Lower leg skin (tissue), 4 donors: ENCODE measurements at regions not wholly inside any gene's neighbourhood (a gene's known extent, or its start where the extent isn't known, plus 50 kb on each side); places are given as distances from the start of the nearest gene placed in this dataset.

ENCODE experiments used
- DNase-seq, 2 donors: peaks; one replicate each; pipeline ENCODE4 v3.0.0-alpha.2; 2019; ENCODE audit warnings: low spot score in 2 of 2
- H3K4me3 ChIP-seq: fragments of 200-600 bp; sonication (generic); 2 replicates; pipeline ENCODE4 v1.5.1; 2017; ENCODE audit warnings: mild to moderate bottlenecking, low read depth; ENCODE audit not compliant: poor library complexity, severe bottlenecking
- CTCF ChIP-seq, 3 donors: fragments of 450-650 bp; IDR thresholded peaks; one replicate each; pipeline ENCODE4 v1.5.1; 2016; ENCODE audit warnings: antibody characterized with exemption in 3 of 3, mild to moderate bottlenecking in 3 of 3, moderate library complexity in 2 of 3
- POLR2A ChIP-seq, 2 donors: fragments of 450-650 bp; IDR thresholded peaks; one replicate each; pipeline ENCODE4 v1.6.1; 2016 to 2017; ENCODE audit warnings: antibody characterized with exemption in 2 of 2, mild to moderate bottlenecking in 1 of 2, moderate library complexity in 1 of 2
- WGBS, 2 donors: methylation state at CpG; one replicate each; pipeline ENCODE4 v1.1.5; 2018; 5-methylcytosine and 5-hydroxymethylcytosine counted together
- intact Hi-C: fragments of 100-400 bp; cut with DNase I; formaldehyde crosslinking; loops from one replicate; pipeline ENCODE4 v1.15.0; 2023; ENCODE audit warnings: low total_unique reads

- H3K4me3 ChIP-seq = no peak overlapping the region
- WGBS, 2 donors = 84% methylated on average over 7 of the region's 7 CpGs
- TF ChIP-seq POLR2A (IDR thresholded peaks at IDR 0.05) (no peak), CTCF (IDR thresholded peaks at IDR 0.05) (no peak)
- intact Hi-C loops = no loop called here
- no peak for DNase-seq
Observed at GRCh38 chr12:127253797-127254327, 1013.1 kb upstream of the TMEM132C start.

GRCh38 chr12:127254420-127254955 lies 1012.5 kb upstream of the TMEM132C start:
- no peak for TF ChIP-seq POLR2A (IDR thresholded peaks at IDR 0.05)
- no peak for DNase-seq
- WGBS, 2 donors = 80 to 88% methylated on average over 5 of the region's 5 CpGs
- intact Hi-C loops = no loop called here
- no peak overlapping the region for H3K4me3 ChIP-seq

GRCh38 chr12:127257366-127257935 lies 1009.5 kb upstream of the TMEM132C start:
- WGBS, 2 donors = 70 to 73% methylated on average over 5 of the region's 5 CpGs
- no peak for DNase-seq
- TF ChIP-seq CTCF (IDR thresholded peaks at IDR 0.05) = no peak
- no peak for TF ChIP-seq POLR2A (IDR thresholded peaks at IDR 0.05)
- no peak overlapping the region for H3K4me3 ChIP-seq
- intact Hi-C loops = no loop called here

GRCh38 chr12:127260531-127260930 lies 1006.4 kb upstream of the TMEM132C start:
- no peak overlapping the region for H3K4me3 ChIP-seq
- 79 to 86% methylated on average over 3 of the region's 3 CpGs for WGBS, 2 donors
- DNase-seq = no peak
- TF ChIP-seq CTCF (IDR thresholded peaks at IDR 0.05) (no peak), POLR2A (IDR thresholded peaks at IDR 0.05) (no peak)
- intact Hi-C loops = no loop called here

- H3K4me3 ChIP-seq = no peak overlapping the region
- WGBS, 2 donors = 83 to 85% methylated on average over 7 of the region's 7 CpGs
- TF ChIP-seq POLR2A (IDR thresholded peaks at IDR 0.05) (no peak), CTCF (IDR thresholded peaks at IDR 0.05) (no peak)
- intact Hi-C loops = no loop called here
- DNase-seq = no peak
Observed at GRCh38 chr12:127260999-127261398, 1006.0 kb upstream of the TMEM132C start.

GRCh38 chr12:127262615-127263014 lies 1004.4 kb upstream of the TMEM132C start:
- WGBS, 2 donors = 72 to 91% methylated on average over 1 of the region's 1 CpG
- intact Hi-C loops = no loop called here
- no peak overlapping the region for H3K4me3 ChIP-seq
- TF ChIP-seq POLR2A (IDR thresholded peaks at IDR 0.05) = no peak
- TF ChIP-seq CTCF (IDR thresholded peaks at IDR 0.05) = no peak
- no peak for DNase-seq
